ENCODE measurements at regions not wholly inside any gene's neighbourhood (a gene's known extent, or its start where the extent isn't known, plus 50 kb on each side); places are given as distances from the start of the nearest gene placed in this dataset.

DNA sequence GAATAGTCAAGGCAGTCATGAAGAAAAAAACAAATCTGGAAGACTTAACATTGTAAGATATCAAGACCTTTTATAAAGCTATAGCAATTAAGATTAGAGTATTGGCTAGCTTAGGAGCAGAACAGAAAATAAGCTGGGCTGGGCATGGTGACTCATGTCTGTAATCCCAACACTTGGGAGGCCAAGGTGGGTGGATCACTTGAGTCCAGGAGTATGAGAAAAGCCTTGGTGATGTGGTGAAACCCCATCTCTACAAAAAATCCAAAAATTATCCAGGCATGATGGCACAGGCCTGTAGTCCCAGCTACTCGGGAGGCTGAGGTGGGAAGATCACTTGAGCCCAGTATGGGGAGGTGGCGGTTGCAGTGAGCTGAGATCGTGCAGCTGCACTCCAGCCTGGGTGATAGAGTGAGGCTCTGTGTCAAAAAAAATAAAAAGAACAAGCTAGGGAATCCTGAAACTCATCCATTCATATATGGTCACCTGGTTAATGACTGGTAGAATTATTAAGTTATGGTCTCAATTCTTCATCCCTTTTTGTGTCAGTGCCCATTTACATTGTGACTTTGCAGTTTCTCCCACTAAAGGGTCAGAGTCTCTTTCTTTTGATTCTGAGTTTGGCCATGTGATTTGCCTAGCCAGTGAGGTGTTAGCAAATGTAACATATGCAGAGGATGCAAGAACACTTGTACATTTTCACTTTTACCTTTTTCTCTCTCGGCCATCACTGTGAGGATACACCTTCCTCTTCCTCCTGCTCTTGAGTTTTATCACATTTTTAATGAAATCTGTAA, 144.6 kb upstream of the SGCD start:
- Histone ChIP-seq H4K20me1 (ENCODE audit: insufficient read depth) (no peaks in the 10 kb centered on the region), H3K27ac (no peak overlapping the region), H3K9me2 (ENCODE audit: insufficient read depth) (no peaks in the 10 kb centered on the region), H3K36me3 (ENCODE audit: low read depth) (no peaks in the 10 kb centered on the region), H3K9me3 (ENCODE audit: insufficient read depth, low read depth) (no peaks in the 10 kb centered on the region), H3K4me3 (no peak overlapping the region), H3F3A (ENCODE audit: insufficient read depth, low read depth) (no peaks in the 10 kb centered on the region), H3K79me2 (ENCODE audit: low read depth) (no peaks in the 10 kb centered on the region), H3K4me1 (replicated peaks; ENCODE audit: insufficient read depth) (no peaks in the 10 kb centered on the region), H3K4me2 (no peak overlapping the region), H2AFZ (no peak overlapping the region), H3K27me3 (ENCODE audit: insufficient read depth, low read depth) (no peaks in the 10 kb centered on the region)
- no peak for DNase-seq
- BruUV-seq (replicated peaks), result no TSS peak
- CTCF ChIA-PET, result no interaction called here
- intact Hi-C loops (cut with micrococcal nuclease; ENCODE audit: unreplicated experiment), result no loop called here
- no peak for TF ChIP-seq EZH2 (IDR thresholded peaks at IDR 0.05; ENCODE audit: low read depth)
- TF ChIP-seq, protein P1, sequence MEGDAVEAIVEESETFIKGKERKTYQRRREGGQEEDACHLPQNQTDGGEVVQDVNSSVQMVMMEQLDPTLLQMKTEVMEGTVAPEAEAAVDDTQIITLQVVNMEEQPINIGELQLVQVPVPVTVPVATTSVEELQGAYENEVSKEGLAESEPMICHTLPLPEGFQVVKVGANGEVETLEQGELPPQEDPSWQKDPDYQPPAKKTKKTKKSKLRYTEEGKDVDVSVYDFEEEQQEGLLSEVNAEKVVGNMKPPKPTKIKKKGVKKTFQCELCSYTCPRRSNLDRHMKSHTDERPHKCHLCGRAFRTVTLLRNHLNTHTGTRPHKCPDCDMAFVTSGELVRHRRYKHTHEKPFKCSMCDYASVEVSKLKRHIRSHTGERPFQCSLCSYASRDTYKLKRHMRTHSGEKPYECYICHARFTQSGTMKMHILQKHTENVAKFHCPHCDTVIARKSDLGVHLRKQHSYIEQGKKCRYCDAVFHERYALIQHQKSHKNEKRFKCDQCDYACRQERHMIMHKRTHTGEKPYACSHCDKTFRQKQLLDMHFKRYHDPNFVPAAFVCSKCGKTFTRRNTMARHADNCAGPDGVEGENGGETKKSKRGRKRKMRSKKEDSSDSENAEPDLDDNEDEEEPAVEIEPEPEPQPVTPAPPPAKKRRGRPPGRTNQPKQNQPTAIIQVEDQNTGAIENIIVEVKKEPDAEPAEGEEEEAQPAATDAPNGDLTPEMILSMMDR (conservative IDR thresholded peaks at IDR 0.05), result no peak
- POLR2A ChIA-PET (ENCODE audit: unreplicated experiment), result no interaction called here

DNA sequence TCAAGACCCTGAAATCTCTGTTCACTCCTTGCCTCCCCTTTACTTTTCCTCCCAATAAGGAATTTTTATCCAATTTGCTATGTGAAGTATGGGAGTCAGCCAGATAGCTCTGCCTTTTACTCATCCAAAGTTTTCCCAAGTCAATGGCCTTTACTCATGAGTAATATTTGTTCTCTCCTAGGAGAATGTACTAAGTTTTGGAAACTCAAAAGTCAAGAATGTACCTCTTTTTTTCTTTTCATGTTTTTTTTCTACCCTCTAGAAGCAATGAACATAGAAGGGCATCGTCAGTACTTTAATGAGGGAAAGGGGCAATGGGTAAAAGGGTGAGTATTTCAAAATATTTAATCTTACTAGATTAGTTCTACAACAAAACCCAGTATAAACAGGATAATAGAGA, 140.2 kb upstream of the SGCD start:
- POLR2A ChIA-PET (ENCODE audit: unreplicated experiment), result no interaction called here

DNA sequence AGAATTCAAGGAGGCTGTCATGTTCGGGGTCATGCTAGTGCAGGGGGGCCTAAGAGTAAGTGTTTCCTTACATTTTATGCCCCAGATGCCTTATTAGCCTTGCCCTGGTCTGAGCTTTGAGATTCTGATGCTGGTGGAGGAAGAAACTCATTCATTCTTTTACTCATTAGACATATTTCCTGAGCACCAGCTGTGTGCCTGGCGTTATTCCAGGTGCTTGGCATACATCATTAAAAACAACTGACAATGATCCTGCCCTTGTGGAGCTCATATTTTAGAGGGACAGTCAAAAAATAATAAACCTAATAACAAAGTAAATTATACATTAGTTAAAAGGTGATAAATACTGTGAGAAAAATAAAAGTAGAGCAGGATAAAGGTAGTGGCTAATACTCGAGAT, 138.9 kb upstream of the SGCD start:
- CTCF ChIA-PET, result no interaction called here
- no TSS peak for BruUV-seq (replicated peaks)
- intact Hi-C loops (cut with micrococcal nuclease; ENCODE audit: unreplicated experiment), result no loop called here

More for the DNA sequence above, 140.2 kb upstream of the SGCD start:
- H3K9me3 ChIP-seq (ENCODE audit: insufficient read depth, low read depth), result no peaks in the 10 kb centered on the region
- CTCF ChIA-PET, result no interaction called here
- H3K4me1 ChIP-seq (replicated peaks; ENCODE audit: insufficient read depth), result no peaks in the 10 kb centered on the region
- H4K20me1 ChIP-seq (ENCODE audit: insufficient read depth), result no peaks in the 10 kb centered on the region
- no peaks in the 10 kb centered on the region for H3K9me2 ChIP-seq (ENCODE audit: insufficient read depth)
- H3K4me2 ChIP-seq, result no peak overlapping the region
- no peaks in the 10 kb centered on the region for H3K79me2 ChIP-seq (ENCODE audit: low read depth)
- H3F3A ChIP-seq (ENCODE audit: insufficient read depth, low read depth), result no peaks in the 10 kb centered on the region
- H2AFZ ChIP-seq, result no peak overlapping the region
- H3K27ac ChIP-seq, result no peak overlapping the region
- intact Hi-C loops (cut with micrococcal nuclease; ENCODE audit: unreplicated experiment), result no loop called here
- H3K27me3 ChIP-seq (ENCODE audit: insufficient read depth, low read depth), result no peaks in the 10 kb centered on the region
- DNase-seq, result no peak
- BruUV-seq (replicated peaks), result no TSS peak
- TF ChIP-seq EZH2 (IDR thresholded peaks at IDR 0.05; ENCODE audit: low read depth), result no peak
- TF ChIP-seq, protein P1 (conservative IDR thresholded peaks at IDR 0.05), result no peak
- no peak overlapping the region for H3K4me3 ChIP-seq
- H3K36me3 ChIP-seq (ENCODE audit: low read depth), result no peaks in the 10 kb centered on the region

More for the DNA sequence above, 138.9 kb upstream of the SGCD start:
- no peaks in the 10 kb centered on the region for H3K4me1 ChIP-seq (replicated peaks; ENCODE audit: insufficient read depth)
- H3K4me3 ChIP-seq, result no peak overlapping the region
- no peaks in the 10 kb centered on the region for H3F3A ChIP-seq (ENCODE audit: insufficient read depth, low read depth)
- H3K27ac ChIP-seq, result no peak overlapping the region
- H3K27me3 ChIP-seq (ENCODE audit: insufficient read depth, low read depth), result no peaks in the 10 kb centered on the region
- H3K36me3 ChIP-seq (ENCODE audit: low read depth), result no peaks in the 10 kb centered on the region
- no peak for DNase-seq
- no peaks in the 10 kb centered on the region for H3K79me2 ChIP-seq (ENCODE audit: low read depth)
- no peak for TF ChIP-seq EZH2 (IDR thresholded peaks at IDR 0.05; ENCODE audit: low read depth)
- TF ChIP-seq, protein P1 (conservative IDR thresholded peaks at IDR 0.05), result no peak
- H2AFZ ChIP-seq, result no peak overlapping the region
- H3K4me2 ChIP-seq, result no peak overlapping the region
- H3K9me2 ChIP-seq (ENCODE audit: insufficient read depth), result no peaks in the 10 kb centered on the region
- no peaks in the 10 kb centered on the region for H4K20me1 ChIP-seq (ENCODE audit: insufficient read depth)
- POLR2A ChIA-PET (ENCODE audit: unreplicated experiment), result interaction anchor here (0.5 kb wide), 1 partner anchor 14 kb away, joined by 7 read pairs; no protein-coding TSS in a partner anchor
- no peaks in the 10 kb centered on the region for H3K9me3 ChIP-seq (ENCODE audit: insufficient read depth, low read depth)

All from PC-9 (cell line).